Heart left ventricle (tissue), 16 donors: ENCODE measurements at regions not wholly inside any gene's neighbourhood (a gene's known extent, or its start where the extent isn't known, plus 50 kb on each side); places are given as distances from the start of the nearest gene placed in this dataset.
A peak's percentile ranks its signal among the peaks of the same experiment; 100 is the strongest.

Experiments
- ATAC-seq, 4 donors: fragments of 200-7000 bp; cut with Tn5 transposase; one replicate each; pipeline ENCODE4 v1.9.1; 2020 to 2022; ENCODE audit warnings: moderate library complexity in 4 of 4, mild to moderate bottlenecking in 3 of 4, moderate number of reproducible peaks in 1 of 4
- DNase-seq, 5 donors: peaks; one replicate each; pipeline ENCODE4 v3.0.0-alpha.2; 2020
- H3K27ac ChIP-seq, 12 donors: fragments of 200-600 bp; sonication (generic) in 4 of 12; one replicate each; pipeline versions ENCODE4 v1.5.0 to v1.8.0; 2016 to 2022; ENCODE audit warnings: mild to moderate bottlenecking in 2 of 12
- H3K27me3 ChIP-seq, 9 donors: fragments of 200-600 bp; sonication (generic) in 2 of 9; one replicate each; pipeline versions ENCODE4 v1.5.1 to v1.8.0; 2016 to 2022; ENCODE audit warnings: mild to moderate bottlenecking in 3 of 9
- H3K36me3 ChIP-seq, 9 donors: fragments of 200-600 bp; sonication (generic) in 2 of 9; one replicate each; pipeline versions ENCODE4 v1.5.0 to v1.8.0; 2018 to 2022; ENCODE audit warnings: mild to moderate bottlenecking in 2 of 9
- H3K4me1 ChIP-seq, 12 donors: fragments of 200-600 bp; sonication (generic) in 4 of 12; one replicate each; pipeline versions ENCODE4 v1.5.0 to v1.8.0; 2016 to 2022; ENCODE audit warnings: mild to moderate bottlenecking in 3 of 12
- H3K4me3 ChIP-seq, 12 donors: fragments of 200-600 bp; sonication (generic) in 4 of 12; one replicate each; pipeline versions ENCODE4 v1.5.0 to v1.8.0; 2017 to 2022; ENCODE audit warnings: mild to moderate bottlenecking in 9 of 12, moderate library complexity in 4 of 12
- H3K9me3 ChIP-seq, 12 donors: fragments of 200-600 bp; sonication (generic) in 4 of 12; one replicate each; pipeline versions ENCODE4 v1.5.0 to v1.8.0; 2016 to 2022; ENCODE audit warnings: mild to moderate bottlenecking in 1 of 12
- CTCF ChIP-seq, 12 donors: fragments of 200-600 bp; sonication (generic) in 4 of 12; IDR thresholded peaks; one replicate each; pipeline versions ENCODE4 v1.5.0 to v1.8.0; 2018 to 2022; ENCODE audit warnings: antibody characterized with exemption in 12 of 12, mild to moderate bottlenecking in 5 of 12
- POLR2A ChIP-seq, 2 donors: fragments of 450-650 bp; IDR thresholded peaks; one replicate each; pipeline ENCODE4 v1.6.1; 2017; ENCODE audit warnings: antibody characterized with exemption in 2 of 2, mild to moderate bottlenecking in 2 of 2, moderate library complexity in 2 of 2
- WGBS, 4 donors: extraction: QIAGEN DNeasy Blood & Tissue Kit in 2 of 4; methylation state at CpG; one replicate each; pipeline versions ENCODE4 v1.1.5 to v1.1.7; 2013 to 2018; 5-methylcytosine and 5-hydroxymethylcytosine counted together
- intact Hi-C, 10 donors: fragments of 100-400 bp; cut with DNase I; formaldehyde crosslinking; loops; one replicate each; pipeline versions ENCODE4 v1.11.1 to v1.14.2; 2022
- donor health status: ischemic (EF 13 %, LVEDD 7.1; RV severe dilation, severe dysfunction).
- donor health status: healthy with polysubstance abuse.
- donor health status: DM: no; HTN: yes; CAD: no.
- donor health status: DM: no; HTN: no; CAD: no.
- donor health status: ischemic (EF 25% LVEDD 6.9; RV normal size, moderate dysfunction).
- donor health status: ischemic (EF 25% LVEDD 5.7; RV mildly dilated, moderate dysfunction).
- donor health status: healthy.
- donor health status: DM: yes; HTN: yes; CAD: no.
- donor health status: ischemic (EF 35%, LVEDD 5.7; RV mildly dilated, moderate dysfunction).
- donor health status: nonischemic (EF 11% LVEDD 7.7; RV severe dilation, severe dysfunction).
- donor health status: DM: yes; HTN: yes; CAD: no.
- donor health status: PGD.
- donor health status: ischemic (EF 29% LVEDD 5.4; RV normal size, mild dysfunction).
- donor health status: nonischemic (EF 23%, LVEDD 6.1; RV moderate dilation, normal function).

- TF ChIP-seq CTCF (IDR thresholded peaks at IDR 0.05) (no peak), POLR2A (IDR thresholded peaks at IDR 0.05) (no peak)
Measured at GRCh38 chr10:78574547-78574946, 494.2 kb upstream of the ZMIZ1 start.

GRCh38 chr10:78575400-78575799 lies 493.4 kb upstream of the ZMIZ1 start:
- no peaks in the 10 kb centered on the region for H3K27me3 ChIP-seq
- H3K36me3 ChIP-seq, result no peaks in the 10 kb centered on the region
- H3K4me3 ChIP-seq, result no peak overlapping the region
- intact Hi-C loops, result no loop called here
- H3K27ac ChIP-seq, result no peak overlapping the region
- no peaks in the 10 kb centered on the region for H3K9me3 ChIP-seq
- 40 to 59% (median 46%) methylated on average over 6 of the region's 6 CpGs for WGBS, 4 donors
- peaks cover 0 to 33% (median 18%) of the 10 kb centered on the region in 12 donors for H3K4me1 ChIP-seq
- no peak for TF ChIP-seq CTCF (IDR thresholded peaks at IDR 0.05)
- no peak for TF ChIP-seq POLR2A (IDR thresholded peaks at IDR 0.05)
- DNase-seq, result no peak
- peak in 1 of 4 donors; percentile 5 for ATAC-seq

More at GRCh38 chr10:78574547-78574946, 494.2 kb upstream of the ZMIZ1 start:
- WGBS, 4 donors, result 95 to 97% (median 96%) methylated on average over 7 of the region's 7 CpGs
- H3K27me3 ChIP-seq, result no peaks in the 10 kb centered on the region
- no peaks in the 10 kb centered on the region for H3K36me3 ChIP-seq
- DNase-seq, result no peak
- no peak overlapping the region for H3K4me3 ChIP-seq
- no peak overlapping the region for H3K27ac ChIP-seq
- intact Hi-C loops, result no loop called here
- peaks cover 0 to 27% (median 17%) of the 10 kb centered on the region in 12 donors for H3K4me1 ChIP-seq
- ATAC-seq, result no peak
- H3K9me3 ChIP-seq, result no peaks in the 10 kb centered on the region

- peak overlapping the region in 1 of 12 donors; percentile 26 for H3K27ac ChIP-seq
Measured at GRCh38 chr10:78576276-78576675, 492.5 kb upstream of the ZMIZ1 start.

GRCh38 chr10:78577712-78578111 lies 491.1 kb upstream of the ZMIZ1 start:
- intact Hi-C loops, result no loop called here
- 73 to 88% (median 79%) methylated on average over 5 of the region's 5 CpGs for WGBS, 4 donors

More at GRCh38 chr10:78576276-78576675, 492.5 kb upstream of the ZMIZ1 start:
- DNase-seq (peak in 3 of 5 donors; percentile 33 to 53 (median 37)), ATAC-seq (peak in 3 of 4 donors; percentile 43 to 68 (median 43))
- no peak for TF ChIP-seq POLR2A (IDR thresholded peaks at IDR 0.05)
- TF ChIP-seq CTCF (IDR thresholded peaks at IDR 0.05), result no peak
- no peak overlapping the region for H3K4me3 ChIP-seq
- H3K36me3 ChIP-seq, result no peaks in the 10 kb centered on the region
- no peaks in the 10 kb centered on the region for H3K27me3 ChIP-seq
- no peaks in the 10 kb centered on the region for H3K9me3 ChIP-seq
- 22 to 33% (median 24%) methylated on average over 5 of the region's 5 CpGs for WGBS, 4 donors
- H3K4me1 ChIP-seq, result peaks cover 0 to 33% (median 18%) of the 10 kb centered on the region in 12 donors
- intact Hi-C loops, result no loop called here

More at GRCh38 chr10:78577712-78578111, 491.1 kb upstream of the ZMIZ1 start:
- ATAC-seq, result no peak
- H3K27ac ChIP-seq, result no peak overlapping the region
- peaks cover 0 to 33% (median 18%) of the 10 kb centered on the region in 12 donors for H3K4me1 ChIP-seq
- no peak for DNase-seq
- no peaks in the 10 kb centered on the region for H3K36me3 ChIP-seq
- TF ChIP-seq CTCF (IDR thresholded peaks at IDR 0.05) (no peak), POLR2A (IDR thresholded peaks at IDR 0.05) (no peak)
- H3K27me3 ChIP-seq, result no peaks in the 10 kb centered on the region
- H3K9me3 ChIP-seq, result no peaks in the 10 kb centered on the region
- H3K4me3 ChIP-seq, result no peak overlapping the region
